H1 (cell line): ENCODE measurements at regions not wholly inside any gene's neighbourhood (a gene's known extent, or its start where the extent isn't known, plus 50 kb on each side); places are given as distances from the start of the nearest gene placed in this dataset.
A peak's percentile ranks its signal among the peaks of the same experiment; 100 is the strongest.

Experiments used
- CTCF ChIA-PET: fragments of 300-600 bp; sonication (Branson Sonifier 250); formaldehyde crosslinking; loops from one replicate; lab custom pipeline; 2021; ENCODE audit not compliant: partially characterized antibody; lab: Charles Lee
- POLR2A ChIA-PET: fragments of 300-600 bp; sonication (Branson Sonifier 250); formaldehyde crosslinking; loops from one replicate; lab custom pipeline; 2021; ENCODE audit warnings: inconsistent platforms; ENCODE audit not compliant: partially characterized antibody; lab: Charles Lee
- DNase-seq, 2 experiments: peaks; one replicate each; pipeline versions ENCODE4 v3.0.0 to v3.0.0-alpha.2; 2010 to 2022; ENCODE audit warnings: low spot score in 2 of 2, low read depth in 1 of 2, mixed read lengths in 1 of 2
- FAIRE-seq: peaks from 2 replicates; lab custom pipeline; 2011; peaks lifted over from hg19 to GRCh38; lab: Jason Lieb, UNC
- H2AFZ ChIP-seq: 2 replicates; pipeline ENCODE4 v1.8.1; 2012; ENCODE audit warnings: low read length, inconsistent platforms
- H2AK5ac ChIP-seq: 2 replicates; pipeline ENCODE4 v1.6.1; 2013; ENCODE audit warnings: low read depth, low read length
- H2BK120ac ChIP-seq: replicated peaks from 2 replicates; pipeline ENCODE3; 2013; ENCODE audit warnings: low read depth, low read length, inconsistent platforms
- H2BK12ac ChIP-seq: 2 replicates; pipeline ENCODE4 v1.6.1; 2013; ENCODE audit warnings: low read depth, low read length
- H2BK15ac ChIP-seq: 2 replicates; pipeline ENCODE4 v1.6.1; 2013; ENCODE audit warnings: low read length
- H2BK20ac ChIP-seq: 2 replicates; pipeline ENCODE4 v1.6.1; 2013; ENCODE audit warnings: low read length
- H2BK5ac ChIP-seq: 2 replicates; pipeline ENCODE4 v1.6.1; 2013; ENCODE audit warnings: low read depth, low read length
- H3K14ac ChIP-seq: 2 replicates; pipeline ENCODE4 v1.6.1; 2013; ENCODE audit warnings: inconsistent platforms; ENCODE audit not compliant: insufficient read length
- H3K18ac ChIP-seq: 2 replicates; pipeline ENCODE4 v1.6.1; 2013; ENCODE audit warnings: low read length; ENCODE audit errors: extremely low read depth
- H3K23ac ChIP-seq: 2 replicates; pipeline ENCODE4 v1.6.1; 2013; ENCODE audit warnings: inconsistent platforms; ENCODE audit not compliant: insufficient read length
- H3K23me2 ChIP-seq: 2 replicates; pipeline ENCODE4 v1.6.1; 2013; ENCODE audit warnings: low read depth, low read length
- H3K27ac ChIP-seq: 2 replicates; pipeline ENCODE4 v1.6.1; 2011; ENCODE audit warnings: low read depth, low read length, inconsistent platforms
- H3K27me3 ChIP-seq, 4 experiments: replicated peaks in 1 of 4; 1 replicate in 1 of 4; 2 replicates in 3 of 4; pipeline versions ENCODE4 v1.6.1 to v1.8.1; 2011 to 2013; ENCODE audit warnings: low read length in 3 of 4, mild to moderate bottlenecking in 3 of 4, inconsistent platforms in 2 of 4, mixed read lengths in 2 of 4, moderate library complexity in 1 of 4; ENCODE audit not compliant: control insufficient read depth in 3 of 4, insufficient read depth in 3 of 4; ENCODE audit errors: extremely low read depth in 1 of 4
- H3K36me3 ChIP-seq, 4 experiments: 2 replicates each; pipeline versions ENCODE4 v1.6.1 to v1.8.1; 2011 to 2013; ENCODE audit warnings: mild to moderate bottlenecking in 4 of 4, low read length in 3 of 4, moderate library complexity in 2 of 4, control low read depth in 1 of 4, inconsistent platforms in 1 of 4; ENCODE audit not compliant: insufficient read depth in 4 of 4, control insufficient read depth in 2 of 4
- H3K4ac ChIP-seq: replicated peaks from 2 replicates; pipeline ENCODE3; 2013; ENCODE audit warnings: low read length, low read depth, mixed read lengths, inconsistent platforms; ENCODE audit not compliant: insufficient read length
- H3K4me1 ChIP-seq, 4 experiments: replicated peaks in 1 of 4; 1 replicate in 1 of 4; 2 replicates in 3 of 4; pipeline versions ENCODE4 v1.6.1 to v1.8.1; 2011 to 2013; ENCODE audit warnings: low read length in 3 of 4, inconsistent platforms in 2 of 4, mixed read lengths in 1 of 4; ENCODE audit not compliant: insufficient read depth in 4 of 4, control insufficient read depth in 3 of 4
- H3K4me2 ChIP-seq, 2 experiments: 2 replicates each; pipeline versions ENCODE4 v1.6.1 to v1.8.1; 2011 to 2013; ENCODE audit warnings: low read depth in 2 of 2, low read length in 2 of 2, control low read depth in 1 of 2, inconsistent platforms in 1 of 2, mild to moderate bottlenecking in 1 of 2; ENCODE audit not compliant: insufficient read depth in 1 of 2
- H3K4me3 ChIP-seq, 4 experiments: fragments of 200-600, 300-600 bp in 1 of 4; sonication (generic), shearing (Covaris generic), sonication (Bioruptor Twin) in 1 of 4; 2 replicates each; pipeline versions ENCODE4 v1.5.1 to v1.8.1; 2011 to 2016; ENCODE audit warnings: low read length in 4 of 4, low read depth in 3 of 4, control low read depth in 2 of 4, inconsistent platforms in 2 of 4, mild to moderate bottlenecking in 2 of 4, mixed read lengths in 1 of 4, moderate library complexity in 1 of 4; ENCODE audit not compliant: insufficient read depth in 2 of 4; ENCODE audit errors: extremely low read depth in 1 of 4
- H3K56ac ChIP-seq: replicated peaks from 2 replicates; pipeline ENCODE3; 2013; ENCODE audit warnings: low read depth, mild to moderate bottlenecking, mixed read lengths, low read length, inconsistent platforms; ENCODE audit not compliant: insufficient read length
- H3K79me1 ChIP-seq: 2 replicates; pipeline ENCODE4 v1.6.1; 2013; ENCODE audit warnings: low read depth, low read length, control low read depth
- H3K79me2 ChIP-seq, 2 experiments: 2 replicates each; pipeline versions ENCODE4 v1.6.1 to v1.8.1; 2012 to 2013; ENCODE audit warnings: low read length in 2 of 2, mild to moderate bottlenecking in 2 of 2, inconsistent platforms in 1 of 2; ENCODE audit not compliant: insufficient read depth in 2 of 2, control insufficient read depth in 1 of 2
- H3K9ac ChIP-seq, 4 experiments: replicated peaks in 1 of 4; 1 replicate in 1 of 4; 2 replicates in 3 of 4; pipeline versions ENCODE4 v1.6.1 to v1.8.1; 2011 to 2013; ENCODE audit warnings: low read depth in 3 of 4, low read length in 3 of 4, control low read depth in 2 of 4, mild to moderate bottlenecking in 2 of 4, moderate library complexity in 2 of 4, inconsistent platforms in 1 of 4; ENCODE audit errors: extremely low read depth in 1 of 4
- H3K9me3 ChIP-seq, 2 experiments: 2 replicates each; pipeline versions ENCODE4 v1.6.1 to v1.8.1; 2012 to 2013; ENCODE audit warnings: mild to moderate bottlenecking in 2 of 2, moderate library complexity in 2 of 2, control low read depth in 1 of 2, inconsistent platforms in 1 of 2, low read depth in 1 of 2, low read length in 1 of 2, mixed read lengths in 1 of 2; ENCODE audit not compliant: insufficient read depth in 2 of 2
- H4K20me1 ChIP-seq, 2 experiments: replicated peaks in 1 of 2; 2 replicates each; pipeline versions ENCODE3 to v1.8.1; 2011 to 2013; ENCODE audit warnings: inconsistent platforms in 2 of 2, low read length in 2 of 2, mild to moderate bottlenecking in 1 of 2; ENCODE audit not compliant: insufficient read depth in 2 of 2, control insufficient read depth in 1 of 2
- H4K5ac ChIP-seq: 2 replicates; pipeline ENCODE4 v1.6.1; 2013; ENCODE audit warnings: low read length, low read depth, mixed read lengths, inconsistent platforms; ENCODE audit not compliant: insufficient read length
- H4K8ac ChIP-seq: 2 replicates; pipeline ENCODE4 v1.8.0; 2013; ENCODE audit warnings: mild to moderate bottlenecking, moderate library complexity, low read length, inconsistent platforms; ENCODE audit not compliant: insufficient read depth; ENCODE audit errors: extremely low read depth
- H4K91ac ChIP-seq: replicated peaks from 2 replicates; pipeline ENCODE3; 2013; ENCODE audit warnings: low read length, mixed read lengths, inconsistent platforms; ENCODE audit not compliant: insufficient read length
- CHD1 ChIP-seq: IDR thresholded peaks from 2 replicates; pipeline ENCODE4 v1.6.1; 2012; ENCODE audit warnings: low read depth, low read length, improper control_type of control experiment
- CHD2 ChIP-seq: IDR thresholded peaks from 2 replicates; pipeline ENCODE4 v1.6.1; 2012; ENCODE audit warnings: low read length, improper control_type of control experiment
- EP300 ChIP-seq, 2 experiments: IDR thresholded peaks; 1 replicate in 1 of 2; 2 replicates in 1 of 2; pipeline ENCODE4 v1.6.1; 2011 to 2012; ENCODE audit warnings: low read depth in 2 of 2, low read length in 2 of 2, mild to moderate bottlenecking in 2 of 2, borderline replicate concordance in 1 of 2, inconsistent platforms in 1 of 2, moderate library complexity in 1 of 2
- WGBS, 2 experiments: shearing (Covaris generic) in 1 of 2; methylation state at CpG; one replicate each; pipeline versions ENCODE4 v1.1.6 to v1.1.7; 2013 to 2015; ENCODE audit warnings: low lambda C conversion rate in 2 of 2, mixed read lengths in 2 of 2, inconsistent platforms in 1 of 2, low coverage in 1 of 2, missing lambda C conversion rate in 1 of 2; ENCODE audit not compliant: insufficient replicate concordance in 2 of 2, insufficient coverage in 1 of 2, insufficient read length in 1 of 2; ENCODE audit errors: extremely low coverage in 1 of 2, missing lambda C conversion rate in 1 of 2; 5-methylcytosine and 5-hydroxymethylcytosine counted together

DNA sequence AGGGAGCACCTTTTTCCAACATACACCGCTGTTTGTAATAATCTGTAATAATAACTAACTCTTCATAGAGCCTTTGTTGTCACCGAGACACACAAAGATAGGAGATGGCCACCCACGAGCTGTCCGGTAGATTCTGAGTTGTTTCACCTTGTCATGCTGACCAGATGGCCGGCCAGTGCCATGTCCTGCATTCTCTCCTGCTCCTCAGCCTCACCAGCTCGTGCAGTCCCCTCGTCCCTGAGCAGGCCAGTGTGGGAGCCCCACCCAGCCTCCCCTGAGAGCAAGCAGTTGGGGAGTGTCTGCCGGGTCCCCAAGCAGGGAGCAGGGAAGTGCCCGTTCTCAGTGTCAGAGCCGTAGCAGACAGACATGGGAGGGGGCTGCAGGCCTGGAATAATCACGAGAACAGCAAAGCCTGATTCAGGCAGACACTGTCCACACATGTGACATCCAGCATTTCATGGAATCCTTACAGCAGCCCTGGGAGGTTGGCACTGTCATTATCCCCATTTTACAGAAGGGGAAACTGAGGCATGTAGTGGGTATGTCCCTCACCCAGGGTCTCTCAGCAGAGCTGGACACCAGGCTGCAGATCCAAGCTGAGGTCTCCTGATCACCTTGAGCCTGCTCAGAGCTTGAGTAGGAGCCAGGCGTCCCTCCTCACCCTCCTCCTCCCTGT lies 178.5 kb upstream of the CIBAR2 start:
- FAIRE-seq (no peak), DNase-seq (no peak)
- Histone ChIP-seq H3K14ac (no peak overlapping the region), H3K36me3 (no peaks in the 10 kb centered on the region), H2AK5ac (peak overlapping the region; percentile 82; the same call in 1 of the 2 replicates), H3K18ac (no peak overlapping the region), H3K27ac (no peak overlapping the region), H3K79me2 (no peaks in the 10 kb centered on the region), H4K91ac (no peak overlapping the region), H3K4me2 (no peak overlapping the region), H3K4me1 (peaks cover 0 to 12% (median under 1%) of the 10 kb centered on the region in 4 experiments; a peak in 4 of 7 replicates), H2BK5ac (no peak overlapping the region), H3K9me3 (no peaks in the 10 kb centered on the region), H2BK20ac (no peak overlapping the region), H3K23me2 (0 out of 2 replicates have a peak, but pooled peaks cover 1% of the 10 kb centered on the region), H2BK15ac (peak overlapping the region; percentile 37; the same call in 1 of the 2 replicates), H3K4ac (no peak overlapping the region), H4K5ac (no peak overlapping the region), H4K8ac (no peak overlapping the region), H2BK120ac (no peak overlapping the region), H3K9ac (no peak overlapping the region; a peak in 1 of 7 replicates), H4K20me1 (peaks cover 5 to 7% of the 10 kb centered on the region in 2 experiments), H3K27me3 (no peaks in the 10 kb centered on the region; a peak in 1 of 7 replicates), H3K79me1 (no peaks in the 10 kb centered on the region; the same call in 1 of the 2 replicates), H3K4me3 (no peak overlapping the region), H2AFZ (no peak overlapping the region), H3K23ac (no peak overlapping the region), H2BK12ac (no peak overlapping the region; the same call in 1 of the 2 replicates), H3K56ac (no peak overlapping the region)
- ChIA-PET POLR2A (no interaction called here), CTCF (interaction anchor here (1.4 to 15.8 kb wide), 9 partner anchors 9 to 171 kb away, joined by 3 to 165 read pairs (median 5); no protein-coding TSS in a partner anchor)
- TF ChIP-seq CHD2 (no peak), EP300 (IDR thresholded peaks at IDR 0.05; ENCODE audit: borderline replicate concordance in 1 of 2, low read depth in 2 of 2, low read length in 2 of 2) (no peak), CHD1 (no peak)
- 80% methylated on average over 11 of the region's 12 CpGs; no CpG with 5 or more reads in 1 of the 2 experiments for WGBS, 2 experiments
